ENCODE measurements at regions not wholly inside any gene's neighbourhood (a gene's known extent, or its start where the extent isn't known, plus 50 kb on each side); places are given as distances from the start of the nearest gene placed in this dataset.

DNA sequence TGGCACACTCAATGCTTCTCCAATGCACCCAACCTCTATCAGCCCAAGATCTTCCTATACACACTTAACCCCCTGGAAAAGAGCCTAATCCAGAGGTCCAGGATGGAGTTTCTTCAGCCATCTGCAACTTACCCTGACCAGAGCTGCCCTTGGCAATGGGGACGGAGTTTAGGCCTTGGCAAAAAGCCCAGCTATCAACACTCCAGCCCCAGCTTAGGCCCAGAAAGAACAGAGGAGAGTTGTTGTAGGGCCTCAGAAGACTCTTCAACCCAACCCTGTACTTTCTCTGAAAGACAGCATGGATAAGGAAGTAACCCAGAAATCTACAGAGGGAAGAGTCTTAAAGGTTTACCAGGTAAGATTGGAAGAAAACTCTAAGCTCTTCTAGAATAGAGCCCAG is 219.3 kb upstream of the PELI2 start:
- H3K9me3 ChIP-seq (ENCODE audit: control insufficient read depth, insufficient read depth, low read length): no peaks in the 10 kb centered on the region
- no peak overlapping the region for H3K4me2 ChIP-seq (ENCODE audit: low read depth, low read length)
- no peak overlapping the region for H2BK20ac ChIP-seq (ENCODE audit: low read depth, low read length)
- no peak overlapping the region for H3K4ac ChIP-seq (ENCODE audit: low read depth, low read length)
- ATAC-seq (ENCODE audit: low read depth) (no peak), DNase-seq (no peak)
- H3K4me1 ChIP-seq (ENCODE audit: control insufficient read depth, insufficient read depth, low read length): no peaks in the 10 kb centered on the region
- H3K27me3 ChIP-seq (ENCODE audit: control insufficient read depth, insufficient read depth, low read length): peaks cover 7% of the 10 kb centered on the region
- H4K5ac ChIP-seq (ENCODE audit: low read depth, low read length): no peak overlapping the region
- CTCF ChIA-PET: no interaction called here
- H2AFZ ChIP-seq (replicated peaks; ENCODE audit: low read length, poor library complexity): no peak overlapping the region
- in situ Hi-C loops (cut with MboI; ENCODE audit: low sequenced_read_pairs) (no loop called here), dilution Hi-C loops (cut with HindIII; ENCODE audit: low sequenced_read_pairs, unreplicated experiment) (no loop called here), intact Hi-C loops (cut with micrococcal nuclease) (no loop called here)
- H2AK5ac ChIP-seq (ENCODE audit: low read depth, low read length): no peak overlapping the region
- no peaks in the 10 kb centered on the region for H4K20me1 ChIP-seq (ENCODE audit: insufficient read depth, low read length)
- BruUV-seq (replicated peaks): no TSS peak
- POLR2A ChIA-PET (ENCODE audit: unreplicated experiment): no interaction called here
- no peak overlapping the region for H2BK120ac ChIP-seq (ENCODE audit: low read depth, low read length)
- no peak overlapping the region for H3K14ac ChIP-seq (replicated peaks; ENCODE audit: low read depth, low read length)
- H3K56ac ChIP-seq (ENCODE audit: extremely low read depth, insufficient read depth, low read length): no peak overlapping the region
- H3K23ac ChIP-seq (ENCODE audit: low read depth, low read length): no peak overlapping the region
- H3K27ac ChIP-seq (ENCODE audit: insufficient read depth, low read length): no peak overlapping the region
- no peak overlapping the region for H3K18ac ChIP-seq (ENCODE audit: low read depth, low read length)
- H3K9ac ChIP-seq (ENCODE audit: low read depth, low read length): no peak overlapping the region
- no peak overlapping the region for H4K91ac ChIP-seq (ENCODE audit: insufficient read depth, low read depth, low read length)
- WGBS, 2 experiments (ENCODE audit: extremely low coverage in 2 of 2, insufficient read length in 1 of 2): no CpG with 5 or more reads among the region's 1 CpG
- no peak overlapping the region for H2AK9ac ChIP-seq (replicated peaks; ENCODE audit: low read depth, low read length, poor library complexity)
- TF ChIP-seq, protein P1, sequence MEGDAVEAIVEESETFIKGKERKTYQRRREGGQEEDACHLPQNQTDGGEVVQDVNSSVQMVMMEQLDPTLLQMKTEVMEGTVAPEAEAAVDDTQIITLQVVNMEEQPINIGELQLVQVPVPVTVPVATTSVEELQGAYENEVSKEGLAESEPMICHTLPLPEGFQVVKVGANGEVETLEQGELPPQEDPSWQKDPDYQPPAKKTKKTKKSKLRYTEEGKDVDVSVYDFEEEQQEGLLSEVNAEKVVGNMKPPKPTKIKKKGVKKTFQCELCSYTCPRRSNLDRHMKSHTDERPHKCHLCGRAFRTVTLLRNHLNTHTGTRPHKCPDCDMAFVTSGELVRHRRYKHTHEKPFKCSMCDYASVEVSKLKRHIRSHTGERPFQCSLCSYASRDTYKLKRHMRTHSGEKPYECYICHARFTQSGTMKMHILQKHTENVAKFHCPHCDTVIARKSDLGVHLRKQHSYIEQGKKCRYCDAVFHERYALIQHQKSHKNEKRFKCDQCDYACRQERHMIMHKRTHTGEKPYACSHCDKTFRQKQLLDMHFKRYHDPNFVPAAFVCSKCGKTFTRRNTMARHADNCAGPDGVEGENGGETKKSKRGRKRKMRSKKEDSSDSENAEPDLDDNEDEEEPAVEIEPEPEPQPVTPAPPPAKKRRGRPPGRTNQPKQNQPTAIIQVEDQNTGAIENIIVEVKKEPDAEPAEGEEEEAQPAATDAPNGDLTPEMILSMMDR (conservative IDR thresholded peaks at IDR 0.05; ENCODE audit: low read depth, low read length): no peak
- TF ChIP-seq RAD21 (IDR thresholded peaks at IDR 0.05; ENCODE audit: low read length) (no peak), FOS (IDR thresholded peaks at IDR 0.05; ENCODE audit: low read depth, low read length) (no peak), MAZ (IDR thresholded peaks at IDR 0.05; ENCODE audit: borderline replicate concordance, low read depth, low read length) (no peak), NFE2L2 (IDR thresholded peaks at IDR 0.05; ENCODE audit: low read depth, low read length) (no peak), BHLHE40 (IDR thresholded peaks at IDR 0.05; ENCODE audit: low read depth, low read length) (no peak), RFX5 (IDR thresholded peaks at IDR 0.05; ENCODE audit: low read depth, low read length) (no peak), MAFK (IDR thresholded peaks at IDR 0.05; ENCODE audit: low read depth, low read length) (no peak), RCOR1 (IDR thresholded peaks at IDR 0.05; ENCODE audit: insufficient replicate concordance, low read length) (no peak), POLR2A (IDR thresholded peaks at IDR 0.05; ENCODE audit: low read depth, low read length) (no peak), CHD1 (IDR thresholded peaks at IDR 0.05; ENCODE audit: low read depth, low read length) (no peak), CEBPB (IDR thresholded peaks at IDR 0.05; ENCODE audit: low read depth, low read length) (no peak), SMC3 (IDR thresholded peaks at IDR 0.05; ENCODE audit: low read depth, low read length) (no peak), MXI1 (IDR thresholded peaks at IDR 0.05; ENCODE audit: borderline replicate concordance, low read depth, low read length) (no peak)
- TF ChIP-seq, protein P2, sequence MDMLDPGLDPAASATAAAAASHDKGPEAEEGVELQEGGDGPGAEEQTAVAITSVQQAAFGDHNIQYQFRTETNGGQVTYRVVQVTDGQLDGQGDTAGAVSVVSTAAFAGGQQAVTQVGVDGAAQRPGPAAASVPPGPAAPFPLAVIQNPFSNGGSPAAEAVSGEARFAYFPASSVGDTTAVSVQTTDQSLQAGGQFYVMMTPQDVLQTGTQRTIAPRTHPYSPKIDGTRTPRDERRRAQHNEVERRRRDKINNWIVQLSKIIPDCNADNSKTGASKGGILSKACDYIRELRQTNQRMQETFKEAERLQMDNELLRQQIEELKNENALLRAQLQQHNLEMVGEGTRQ (IDR thresholded peaks at IDR 0.05; ENCODE audit: low read depth, low read length): no peak
- TF ChIP-seq, protein P3, sequence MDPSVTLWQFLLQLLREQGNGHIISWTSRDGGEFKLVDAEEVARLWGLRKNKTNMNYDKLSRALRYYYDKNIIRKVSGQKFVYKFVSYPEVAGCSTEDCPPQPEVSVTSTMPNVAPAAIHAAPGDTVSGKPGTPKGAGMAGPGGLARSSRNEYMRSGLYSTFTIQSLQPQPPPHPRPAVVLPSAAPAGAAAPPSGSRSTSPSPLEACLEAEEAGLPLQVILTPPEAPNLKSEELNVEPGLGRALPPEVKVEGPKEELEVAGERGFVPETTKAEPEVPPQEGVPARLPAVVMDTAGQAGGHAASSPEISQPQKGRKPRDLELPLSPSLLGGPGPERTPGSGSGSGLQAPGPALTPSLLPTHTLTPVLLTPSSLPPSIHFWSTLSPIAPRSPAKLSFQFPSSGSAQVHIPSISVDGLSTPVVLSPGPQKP (IDR thresholded peaks at IDR 0.05; ENCODE audit: borderline replicate concordance, low read depth, low read length): no peak
- H4K8ac ChIP-seq (ENCODE audit: low read depth in 2 of 2, low read length in 2 of 2): no peak overlapping the region
- no peak overlapping the region for H2BK15ac ChIP-seq (ENCODE audit: low read depth, low read length)
- H3K79me1 ChIP-seq (ENCODE audit: low read depth in 1 of 2, low read length in 2 of 2): no peaks in the 10 kb centered on the region
- H3K9me1 ChIP-seq (ENCODE audit: insufficient read depth, low read length): no peaks in the 10 kb centered on the region
- no peak overlapping the region for H3K4me3 ChIP-seq (ENCODE audit: insufficient read depth, low read depth, low read length)
- no peaks in the 10 kb centered on the region for H3K36me3 ChIP-seq (ENCODE audit: control insufficient read depth, insufficient read depth, low read length)
- H2BK5ac ChIP-seq (ENCODE audit: low read depth, low read length, poor library complexity, severe bottlenecking): no peak overlapping the region
